ENCODE measurements at regions not wholly inside any gene's neighbourhood (a gene's known extent, or its start where the extent isn't known, plus 50 kb on each side); places are given as distances from the start of the nearest gene placed in this dataset.

GRCh38 chr18:1102848-1103247 lies 198.2 kb downstream of the ADCYAP1 start:
- TF ChIP-seq ZFP30 (CRISPR knock-in tag; IDR thresholded peaks at IDR 0.05) (no peak), BACH2 (CRISPR knock-in tag; IDR thresholded peaks at IDR 0.05; ENCODE audit: borderline replicate concordance) (no peak), CSRNP3 (CRISPR knock-in tag; IDR thresholded peaks at IDR 0.05) (no peak), TSHZ2 (CRISPR knock-in tag; IDR thresholded peaks at IDR 0.05) (no peak), ZFP3 (CRISPR knock-in tag; IDR thresholded peaks at IDR 0.05) (no peak), ZNF70 (CRISPR knock-in tag; IDR thresholded peaks at IDR 0.05) (no peak), ZC3H10 (CRISPR knock-in tag; IDR thresholded peaks at IDR 0.05) (no peak), ZNF8 (CRISPR knock-in tag; IDR thresholded peaks at IDR 0.05) (no peak), CREB5 (CRISPR knock-in tag; IDR thresholded peaks at IDR 0.05; ENCODE audit: low read depth) (no peak), PATZ1 (CRISPR knock-in tag; IDR thresholded peaks at IDR 0.05; ENCODE audit: borderline replicate concordance) (no peak), RARB (CRISPR knock-in tag; IDR thresholded peaks at IDR 0.05) (no peak)

Data from SK-N-SH treated with all-trans-retinoic acid at 6 μM for 48 hours (cell line).